ENCODE measurements at regions not wholly inside any gene's neighbourhood (a gene's known extent, or its start where the extent isn't known, plus 50 kb on each side); places are given as distances from the start of the nearest gene placed in this dataset.

DNA sequence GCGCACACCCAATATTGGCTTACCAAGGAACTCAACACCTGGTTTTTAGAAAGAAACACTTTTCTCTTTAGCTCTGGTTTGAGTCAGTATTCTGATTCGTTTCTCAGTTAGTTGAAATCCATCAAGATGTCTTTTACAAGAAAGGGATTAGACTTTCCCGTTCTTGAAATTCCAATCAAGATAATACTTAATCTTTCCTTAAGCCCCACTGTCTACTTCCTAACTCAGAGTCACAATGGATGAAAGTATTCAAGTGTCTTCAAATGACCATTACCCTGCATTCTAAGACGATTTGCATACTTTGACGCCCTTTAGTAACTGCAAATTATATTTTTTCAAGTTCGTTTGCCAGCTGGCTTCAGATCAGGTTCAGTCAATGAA is 189.8 kb downstream of the USP22 start:
- TF ChIP-seq POLR2A (IDR thresholded peaks at IDR 0.05; ENCODE audit: low read depth, low read length) (no peak), POLR2AphosphoS5 (IDR thresholded peaks at IDR 0.05; ENCODE audit: low read depth, low read length) (no peak), TAF1 (IDR thresholded peaks at IDR 0.05; ENCODE audit: borderline replicate concordance, low read depth, low read length) (no peak)
